SK-N-MC (cell line): ENCODE measurements at regions not wholly inside any gene's neighbourhood (a gene's known extent, or its start where the extent isn't known, plus 50 kb on each side); places are given as distances from the start of the nearest gene placed in this dataset.

Experiments used
- DNase-seq: peaks from one replicate; pipeline ENCODE4 v3.0.0-alpha.2; 2011; ENCODE audit warnings: low read depth, low spot score
- H3K27ac ChIP-seq: fragments of 200-600 bp; sonication (generic); 2 replicates; pipeline ENCODE4 v1.5.1; 2016; ENCODE audit warnings: mixed run types
- H3K36me3 ChIP-seq: fragments of 200-600 bp; sonication (generic); 2 replicates; pipeline ENCODE4 v1.6.1; 2017; ENCODE audit warnings: antibody characterized with exemption, low read length, mixed read lengths; ENCODE audit not compliant: insufficient read depth
- H3K4me3 ChIP-seq: fragments of 200-600 bp; sonication (generic); 2 replicates; pipeline ENCODE4 v1.5.1; 2016
- H3K9ac ChIP-seq: fragments of 200-600 bp; sonication (generic); 2 replicates; pipeline ENCODE4 v1.8.0; 2017; ENCODE audit warnings: mixed run types, mixed read lengths; ENCODE audit not compliant: insufficient read length
- H3K9me3 ChIP-seq: fragments of 200-600 bp; sonication (generic); 2 replicates; pipeline ENCODE4 v1.6.1; 2017; ENCODE audit warnings: low read depth, mild to moderate bottlenecking, antibody characterized with exemption, low read length, moderate library complexity, mixed read lengths
- EZH2 ChIP-seq: fragments of 200-600 bp; sonication (generic); IDR thresholded peaks from one replicate; pipeline ENCODE4 v1.6.1; 2017; ENCODE audit warnings: antibody characterized with exemption
- FOXP2 ChIP-seq: optimal IDR thresholded peaks from 2 replicates; pipeline ENCODE3; 2011; ENCODE audit warnings: mild to moderate bottlenecking, moderate library complexity; ENCODE audit not compliant: insufficient read depth; ENCODE audit errors: extremely low read length, control extremely low read depth
- POLR2AphosphoS5 ChIP-seq: IDR thresholded peaks from 2 replicates; pipeline ENCODE4 v1.6.1; 2012; ENCODE audit warnings: mild to moderate bottlenecking, low read depth, low read length, borderline replicate concordance

GRCh38 chr17:77462090-77462489, 321.3 kb downstream of the SEC14L1 start:
- Histone ChIP-seq H3K9me3 (no peaks in the 10 kb centered on the region), H3K4me3 (no peak overlapping the region), H3K9ac (no peak overlapping the region), H3K36me3 (no peaks in the 10 kb centered on the region), H3K27ac (peak overlapping the region; percentile 57; the same call in 1 of the 2 replicates)
- no peak for DNase-seq
- no peak for TF ChIP-seq EZH2
- TF ChIP-seq FOXP2 = no peak
- TF ChIP-seq POLR2AphosphoS5 = no peak

- Histone ChIP-seq H3K27ac (no peak overlapping the region), H3K36me3 (no peaks in the 10 kb centered on the region), H3K9ac (no peak overlapping the region), H3K4me3 (no peak overlapping the region), H3K9me3 (no peaks in the 10 kb centered on the region)
- no peak for DNase-seq
- no peak for TF ChIP-seq EZH2
- TF ChIP-seq FOXP2 = no peak
- TF ChIP-seq POLR2AphosphoS5 = no peak
These were observed 322.1 kb downstream of the SEC14L1 start for GRCh38 chr17:77462553-77463497.

GRCh38 chr17:77464988-77465357, 324.2 kb downstream of the SEC14L1 start:
- Histone ChIP-seq H3K9me3 (no peaks in the 10 kb centered on the region), H3K9ac (no peak overlapping the region), H3K27ac (peak overlapping the region; percentile 26), H3K4me3 (peak overlapping the region; percentile 49; the same call in 1 of the 2 replicates), H3K36me3 (no peaks in the 10 kb centered on the region)
- DNase-seq = no peak
- no peak for TF ChIP-seq POLR2AphosphoS5
- TF ChIP-seq EZH2 = no peak

GRCh38 chr17:77465358-77466041, 324.7 kb downstream of the SEC14L1 start:
- Histone ChIP-seq H3K4me3 (peak overlapping the region; percentile 49), H3K27ac (peak overlapping the region; percentile 64)

GRCh38 chr17:77466140-77466539, 325.4 kb downstream of the SEC14L1 start:
- peak overlapping the region; percentile 49; the same call in 1 of the 2 replicates for H3K4me3 ChIP-seq
- no peaks in the 10 kb centered on the region for H3K9me3 ChIP-seq
- DNase-seq = no peak
- TF ChIP-seq FOXP2 = no peak
- no peak for TF ChIP-seq POLR2AphosphoS5
- TF ChIP-seq EZH2 = no peak
- H3K9ac ChIP-seq = no peak overlapping the region
- H3K36me3 ChIP-seq = no peaks in the 10 kb centered on the region
- peak overlapping the region; percentile 64; the same call in 1 of the 2 replicates for H3K27ac ChIP-seq

More at GRCh38 chr17:77465358-77466041, 324.7 kb downstream of the SEC14L1 start:
- TF ChIP-seq FOXP2 (no peak), EZH2 (no peak), POLR2AphosphoS5 (no peak)
- no peak for DNase-seq
- Histone ChIP-seq H3K9ac (no peak overlapping the region), H3K36me3 (no peaks in the 10 kb centered on the region), H3K9me3 (no peaks in the 10 kb centered on the region)

GRCh38 chr17:77466596-77467223, 325.9 kb downstream of the SEC14L1 start:
- DNase-seq = no peak
- TF ChIP-seq POLR2AphosphoS5 (no peak), EZH2 (no peak), FOXP2 (no peak)
- Histone ChIP-seq H3K36me3 (no peaks in the 10 kb centered on the region), H3K4me3 (no peak overlapping the region), H3K27ac (peak overlapping the region; percentile 30; the same call in 1 of the 2 replicates), H3K9ac (no peak overlapping the region), H3K9me3 (no peaks in the 10 kb centered on the region)

GRCh38 chr17:77467521-77467920, 326.8 kb downstream of the SEC14L1 start:
- no peak for DNase-seq
- H3K9ac ChIP-seq = no peak overlapping the region
- H3K27ac ChIP-seq = no peak overlapping the region
- TF ChIP-seq POLR2AphosphoS5 (no peak), FOXP2 (no peak), EZH2 (no peak)
- no peak overlapping the region for H3K4me3 ChIP-seq
- no peaks in the 10 kb centered on the region for H3K9me3 ChIP-seq
- no peaks in the 10 kb centered on the region for H3K36me3 ChIP-seq

- Histone ChIP-seq H3K9ac (no peak overlapping the region), H3K36me3 (no peaks in the 10 kb centered on the region), H3K9me3 (no peaks in the 10 kb centered on the region), H3K27ac (no peak overlapping the region), H3K4me3 (no peak overlapping the region)
- TF ChIP-seq POLR2AphosphoS5 (no peak), FOXP2 (no peak), EZH2 (no peak)
- DNase-seq = no peak
These were observed 328.1 kb downstream of the SEC14L1 start for GRCh38 chr17:77468897-77469296.
